Caco-2 (cell line): ENCODE measurements at regions not wholly inside any gene's neighbourhood (a gene's known extent, or its start where the extent isn't known, plus 50 kb on each side); places are given as distances from the start of the nearest gene placed in this dataset.
"Not testable (repeated sequence)": the region's sequence is repeated elsewhere in the genome, so short reads cannot be mapped to it uniquely, and the experiment has no call there.

Experiments used
- BruUV-seq: library from RNA; stranded (reverse); fragments of 400-500 nt; replicated peaks from 2 replicates; lab custom pipeline; 2021; lab: Mats Ljungman, UMichigan
- CTCF ChIA-PET: fragments of 300-600 bp; sonication (Branson Sonifier 250); formaldehyde crosslinking; loops from one replicate; lab custom pipeline; 2022; ENCODE audit warnings: antibody characterized with exemption; lab: Charles Lee
- POLR2A ChIA-PET: fragments of 300-600 bp; sonication (Branson Sonifier 250); formaldehyde crosslinking; loops from one replicate; lab custom pipeline; 2022; ENCODE audit warnings: antibody characterized with exemption; lab: Charles Lee
- DNase-seq, 2 experiments: peaks; one replicate each; pipeline versions ENCODE4 v3.0.0 to v3.0.0-alpha.2; 2020 to 2022
- H3K27me3 ChIP-seq: replicated peaks from 2 replicates; pipeline ENCODE4 v1.6.0; 2011; ENCODE audit warnings: low read length; ENCODE audit not compliant: control insufficient read depth, insufficient read depth
- H3K36me3 ChIP-seq: 2 replicates; pipeline ENCODE4 v1.5.1; 2011; ENCODE audit warnings: low read length; ENCODE audit not compliant: control insufficient read depth, insufficient read depth
- H3K4me1 ChIP-seq: fragments of 250-450 bp; sonication (Bioruptor Pico); 2 replicates; pipeline ENCODE4 v1.5.1; 2020; ENCODE audit warnings: mild to moderate bottlenecking
- H3K4me3 ChIP-seq: 2 replicates; pipeline ENCODE4 v1.5.1; 2011; ENCODE audit warnings: low read depth, mild to moderate bottlenecking, control low read depth, low read length
- H3K9me3 ChIP-seq: fragments of 250-450 bp; sonication (Bioruptor Pico); 2 replicates; pipeline ENCODE4 v1.5.1; 2020; ENCODE audit warnings: mild to moderate bottlenecking, moderate library complexity
- H3K27ac Mint-ChIP-seq: one replicate; pipeline ENCODE4 v1.8.0; 2022; ENCODE audit warnings: mixed read lengths; ENCODE audit not compliant: unreplicated experiment
- H3K27me3 Mint-ChIP-seq: one replicate; pipeline ENCODE4 v1.8.0; 2022; ENCODE audit warnings: mixed read lengths; ENCODE audit not compliant: insufficient read depth, unreplicated experiment
- H3K36me3 Mint-ChIP-seq: one replicate; pipeline ENCODE4 v1.8.0; 2022; ENCODE audit warnings: mild to moderate bottlenecking, mixed read lengths; ENCODE audit not compliant: insufficient read depth, unreplicated experiment
- H3K4me1 Mint-ChIP-seq: one replicate; pipeline ENCODE4 v1.8.0; 2022; ENCODE audit warnings: low read depth, mixed read lengths; ENCODE audit not compliant: unreplicated experiment
- H3K4me3 Mint-ChIP-seq: one replicate; pipeline ENCODE4 v1.8.0; 2022; ENCODE audit warnings: mild to moderate bottlenecking, moderate library complexity, mixed read lengths; ENCODE audit not compliant: unreplicated experiment
- H3K9me3 Mint-ChIP-seq: one replicate; pipeline ENCODE4 v1.8.0; 2022; ENCODE audit warnings: mixed read lengths; ENCODE audit not compliant: unreplicated experiment
- intact Hi-C: fragments of 100-400 bp; cut with micrococcal nuclease; formaldehyde crosslinking; loops from one replicate; pipeline ENCODE4 v1.10.0; 2022; ENCODE audit not compliant: unreplicated experiment
- TF ChIP-seq, protein P1 (sequence below), 2 experiments: fragments of 200-600 bp in 1 of 2; IDR thresholded peaks; 1 replicate in 1 of 2; 2 replicates in 1 of 2; pipeline versions ENCODE4 v1.5.1 to v1.8.0; 2011 to 2022; ENCODE audit warnings: antibody characterized with exemption in 1 of 2, control low read depth in 1 of 2, inconsistent platforms in 1 of 2, low read depth in 1 of 2, low read length in 1 of 2, mild to moderate bottlenecking in 1 of 2, moderate library complexity in 1 of 2; ENCODE audit not compliant: insufficient read depth in 1 of 2, severe bottlenecking in 1 of 2, unreplicated experiment in 1 of 2

DNA sequence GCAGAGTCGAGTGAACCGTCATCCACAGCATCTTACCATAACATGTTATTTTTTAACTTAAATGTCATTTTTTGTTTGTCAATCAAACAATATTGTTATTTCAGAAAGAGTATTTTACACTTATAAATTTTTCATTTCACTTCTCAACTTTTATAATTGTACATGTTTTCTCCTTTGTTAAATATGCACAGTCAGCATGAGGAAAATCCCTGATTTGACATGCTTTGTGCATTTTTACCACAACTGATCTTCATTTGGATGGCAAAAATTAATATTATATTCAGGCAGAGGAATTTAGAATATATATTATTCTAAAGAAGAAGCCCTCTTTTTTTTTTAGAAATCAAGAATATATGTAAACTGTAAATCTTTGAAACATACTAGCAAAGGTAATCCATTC lies 958.0 kb upstream of the PCDH7 start:
- no peaks in the 10 kb centered on the region for H3K36me3 ChIP-seq
- H3K36me3 Mint-ChIP-seq: no peaks in the 10 kb centered on the region
- H3K9me3 Mint-ChIP-seq: no peaks in the 10 kb centered on the region
- H3K4me1 ChIP-seq: no peaks in the 10 kb centered on the region
- intact Hi-C loops: no loop called here
- H3K27me3 Mint-ChIP-seq: no peaks in the 10 kb centered on the region
- H3K4me3 ChIP-seq: no peak overlapping the region
- no peaks in the 10 kb centered on the region for H3K27me3 ChIP-seq
- ChIA-PET CTCF (no interaction called here), POLR2A (no interaction called here)
- BruUV-seq: no TSS peak
- DNase-seq: no peak
- H3K4me1 Mint-ChIP-seq: no peaks in the 10 kb centered on the region
- H3K27ac Mint-ChIP-seq: no peak overlapping the region
- no peaks in the 10 kb centered on the region for H3K9me3 ChIP-seq
- no peak overlapping the region for H3K4me3 Mint-ChIP-seq
- TF ChIP-seq, protein P1, sequence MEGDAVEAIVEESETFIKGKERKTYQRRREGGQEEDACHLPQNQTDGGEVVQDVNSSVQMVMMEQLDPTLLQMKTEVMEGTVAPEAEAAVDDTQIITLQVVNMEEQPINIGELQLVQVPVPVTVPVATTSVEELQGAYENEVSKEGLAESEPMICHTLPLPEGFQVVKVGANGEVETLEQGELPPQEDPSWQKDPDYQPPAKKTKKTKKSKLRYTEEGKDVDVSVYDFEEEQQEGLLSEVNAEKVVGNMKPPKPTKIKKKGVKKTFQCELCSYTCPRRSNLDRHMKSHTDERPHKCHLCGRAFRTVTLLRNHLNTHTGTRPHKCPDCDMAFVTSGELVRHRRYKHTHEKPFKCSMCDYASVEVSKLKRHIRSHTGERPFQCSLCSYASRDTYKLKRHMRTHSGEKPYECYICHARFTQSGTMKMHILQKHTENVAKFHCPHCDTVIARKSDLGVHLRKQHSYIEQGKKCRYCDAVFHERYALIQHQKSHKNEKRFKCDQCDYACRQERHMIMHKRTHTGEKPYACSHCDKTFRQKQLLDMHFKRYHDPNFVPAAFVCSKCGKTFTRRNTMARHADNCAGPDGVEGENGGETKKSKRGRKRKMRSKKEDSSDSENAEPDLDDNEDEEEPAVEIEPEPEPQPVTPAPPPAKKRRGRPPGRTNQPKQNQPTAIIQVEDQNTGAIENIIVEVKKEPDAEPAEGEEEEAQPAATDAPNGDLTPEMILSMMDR (IDR thresholded peaks at IDR 0.05; ENCODE audit: insufficient read depth in 1 of 2, low read depth in 1 of 2, low read length in 1 of 2, severe bottlenecking in 1 of 2, unreplicated experiment in 1 of 2): no peak

DNA sequence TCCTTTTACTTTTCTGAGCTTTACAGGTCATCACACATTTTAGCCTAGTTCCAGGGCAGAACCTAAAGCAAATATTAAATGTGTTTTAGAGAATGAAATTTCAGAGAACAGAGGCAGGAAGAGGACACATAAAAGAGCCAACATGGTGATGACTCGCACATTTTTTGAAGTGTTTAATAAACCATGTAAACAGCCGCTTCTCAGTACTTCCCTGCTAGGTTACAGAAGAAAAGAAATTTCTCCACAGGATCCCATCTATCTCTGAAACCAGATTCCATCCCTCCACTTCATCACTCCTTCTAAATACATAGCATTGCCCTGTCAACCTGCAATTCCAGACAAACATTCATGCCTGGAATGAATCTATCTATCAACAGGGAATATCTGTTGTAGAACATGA lies 949.5 kb upstream of the PCDH7 start:
- Mint-ChIP-seq H3K4me3 (no peak overlapping the region), H3K4me1 (no peaks in the 10 kb centered on the region), H3K9me3 (no peaks in the 10 kb centered on the region), H3K36me3 (no peaks in the 10 kb centered on the region), H3K27me3 (no peaks in the 10 kb centered on the region), H3K27ac (no peak overlapping the region)
- POLR2A ChIA-PET: no interaction called here
- TF ChIP-seq, protein P1 (IDR thresholded peaks at IDR 0.05; ENCODE audit: insufficient read depth in 1 of 2, low read depth in 1 of 2, low read length in 1 of 2, severe bottlenecking in 1 of 2, unreplicated experiment in 1 of 2): no peak
- BruUV-seq: no TSS peak
- Histone ChIP-seq H3K9me3 (no peaks in the 10 kb centered on the region), H3K4me1 (no peaks in the 10 kb centered on the region), H3K36me3 (no peaks in the 10 kb centered on the region), H3K27me3 (no peaks in the 10 kb centered on the region), H3K4me3 (no peak overlapping the region)
- DNase-seq: no peak
- CTCF ChIA-PET: no interaction called here
- intact Hi-C loops: no loop called here

DNA sequence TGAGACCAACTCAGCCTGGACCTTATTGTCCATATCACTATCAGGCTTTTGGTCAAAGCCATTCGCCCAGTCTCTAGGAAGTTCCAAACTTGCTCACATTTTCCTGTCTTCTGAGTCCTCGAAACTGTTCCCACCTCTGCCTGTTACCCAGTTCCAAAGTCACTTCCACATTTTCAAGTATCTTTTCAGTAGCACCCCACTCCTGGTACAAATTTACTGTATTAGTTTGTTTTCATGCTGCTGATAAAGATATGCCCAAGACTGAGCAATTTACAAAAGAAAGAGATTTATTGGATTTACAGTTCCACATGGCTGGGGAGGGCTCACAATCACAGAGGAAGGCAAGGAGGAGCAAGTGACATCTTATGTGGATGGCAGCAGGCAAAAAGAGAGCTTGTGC lies 932.0 kb upstream of the PCDH7 start:
- POLR2A ChIA-PET, DNase-seq, H3K4me1 Mint-ChIP-seq, H3K4me3 ChIP-seq, H3K27me3 Mint-ChIP-seq, H3K27ac Mint-ChIP-seq, H3K36me3 Mint-ChIP-seq, BruUV-seq, H3K4me3 Mint-ChIP-seq, H3K27me3 ChIP-seq, intact Hi-C loops, H3K9me3 ChIP-seq, H3K4me1 ChIP-seq, H3K36me3 ChIP-seq, CTCF ChIA-PET: not testable (repeated sequence)
- peaks cover 20% of the 10 kb centered on the region for H3K9me3 Mint-ChIP-seq

DNA sequence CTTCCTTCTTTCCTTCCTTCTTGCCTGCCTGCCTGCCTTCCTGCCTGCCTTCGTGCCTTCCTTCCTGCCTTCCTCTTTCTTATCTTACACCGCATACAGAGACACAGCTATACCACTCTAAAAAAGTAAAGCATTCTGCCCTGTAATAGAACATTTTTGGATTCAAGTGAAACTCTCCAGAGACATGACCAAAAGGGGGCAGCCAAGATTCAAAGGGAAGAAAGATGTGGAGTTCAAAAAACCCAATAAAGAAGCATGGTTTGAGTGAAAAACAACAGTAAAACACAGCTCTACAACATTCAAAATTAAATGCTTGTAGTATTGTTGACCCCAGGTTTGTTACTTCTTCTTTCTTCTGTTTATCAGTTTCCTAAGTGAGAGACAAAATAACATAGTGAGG lies 914.9 kb upstream of the PCDH7 start:
- Mint-ChIP-seq H3K4me3 (no peak overlapping the region), H3K4me1 (peaks cover 6% of the 10 kb centered on the region), H3K9me3 (peaks cover 5% of the 10 kb centered on the region), H3K36me3 (no peaks in the 10 kb centered on the region), H3K27me3 (peaks cover 3% of the 10 kb centered on the region), H3K27ac (no peak overlapping the region)
- no TSS peak for BruUV-seq
- Histone ChIP-seq H3K4me1 (no peaks in the 10 kb centered on the region), H3K36me3 (no peaks in the 10 kb centered on the region), H3K9me3 (no peaks in the 10 kb centered on the region), H3K4me3 (no peak overlapping the region), H3K27me3 (no peaks in the 10 kb centered on the region)
- peak in 1 of 2 experiments; percentile 10 for DNase-seq
- TF ChIP-seq, protein P1 (IDR thresholded peaks at IDR 0.05; ENCODE audit: insufficient read depth in 1 of 2, low read depth in 1 of 2, low read length in 1 of 2, severe bottlenecking in 1 of 2, unreplicated experiment in 1 of 2): no peak
- CTCF ChIA-PET: no interaction called here
- intact Hi-C loops: no loop called here
- POLR2A ChIA-PET: no interaction called here
